ENCODE measurements at regions not wholly inside any gene's neighbourhood (a gene's known extent, or its start where the extent isn't known, plus 50 kb on each side); places are given as distances from the start of the nearest gene placed in this dataset.

- TF ChIP-seq CTCF (IDR thresholded peaks at IDR 0.05; ENCODE audit: poor library complexity, severe bottlenecking) = no peak
- DNase-seq (ENCODE audit: low spot score) = no peak
Observed at GRCh38 chr12:88775742-88776151, 195.5 kb upstream of the KITLG start.

GRCh38 chr12:88767699-88768098, 187.4 kb upstream of the KITLG start:
- TF ChIP-seq CTCF (IDR thresholded peaks at IDR 0.05; ENCODE audit: poor library complexity, severe bottlenecking) = no peak
- Histone ChIP-seq H3K27ac (ENCODE audit: poor library complexity, severe bottlenecking) (no peak overlapping the region), H3K9me3 (ENCODE audit: severe bottlenecking) (no peaks in the 10 kb centered on the region), H3K27me3 (ENCODE audit: insufficient read depth, poor library complexity, severe bottlenecking) (no peaks in the 10 kb centered on the region), H3K36me3 (ENCODE audit: low read depth) (no peaks in the 10 kb centered on the region), H3K4me3 (ENCODE audit: severe bottlenecking) (no peak overlapping the region), H3K4me1 (ENCODE audit: insufficient read depth, poor library complexity, severe bottlenecking) (no peaks in the 10 kb centered on the region)
- ATAC-seq (ENCODE audit: low read depth) = no peak
- DNase-seq (ENCODE audit: low spot score) = no peak

More at GRCh38 chr12:88775742-88776151, 195.5 kb upstream of the KITLG start:
- Histone ChIP-seq H3K9me3 (ENCODE audit: severe bottlenecking) (no peaks in the 10 kb centered on the region), H3K27ac (ENCODE audit: poor library complexity, severe bottlenecking) (no peak overlapping the region), H3K4me3 (ENCODE audit: severe bottlenecking) (no peak overlapping the region), H3K36me3 (ENCODE audit: low read depth) (no peaks in the 10 kb centered on the region), H3K27me3 (ENCODE audit: insufficient read depth, poor library complexity, severe bottlenecking) (no peaks in the 10 kb centered on the region), H3K4me1 (ENCODE audit: insufficient read depth, poor library complexity, severe bottlenecking) (no peaks in the 10 kb centered on the region)
- ATAC-seq (ENCODE audit: low read depth) = no peak

GRCh38 chr12:88764781-88765480, 184.7 kb upstream of the KITLG start:
- Histone ChIP-seq H3K9me3 (ENCODE audit: severe bottlenecking) (no peaks in the 10 kb centered on the region), H3K4me1 (ENCODE audit: insufficient read depth, poor library complexity, severe bottlenecking) (no peaks in the 10 kb centered on the region), H3K36me3 (ENCODE audit: low read depth) (no peaks in the 10 kb centered on the region), H3K27ac (ENCODE audit: poor library complexity, severe bottlenecking) (no peak overlapping the region), H3K27me3 (ENCODE audit: insufficient read depth, poor library complexity, severe bottlenecking) (no peaks in the 10 kb centered on the region), H3K4me3 (ENCODE audit: severe bottlenecking) (no peak overlapping the region)
- TF ChIP-seq CTCF (IDR thresholded peaks at IDR 0.05; ENCODE audit: poor library complexity, severe bottlenecking) = no peak
- no peak for ATAC-seq (ENCODE audit: low read depth)
- no peak for DNase-seq (ENCODE audit: low spot score)

GRCh38 chr12:88763536-88764100, 183.3 kb upstream of the KITLG start:
- H3K4me1 ChIP-seq (ENCODE audit: insufficient read depth, poor library complexity, severe bottlenecking) = no peaks in the 10 kb centered on the region
- H3K4me3 ChIP-seq (ENCODE audit: severe bottlenecking) = no peak overlapping the region
- no peaks in the 10 kb centered on the region for H3K36me3 ChIP-seq (ENCODE audit: low read depth)
- H3K27me3 ChIP-seq (ENCODE audit: insufficient read depth, poor library complexity, severe bottlenecking) = no peaks in the 10 kb centered on the region
- ATAC-seq (ENCODE audit: low read depth) (peak; percentile 66), DNase-seq (ENCODE audit: low spot score) (no peak)
- no peak overlapping the region for H3K27ac ChIP-seq (ENCODE audit: poor library complexity, severe bottlenecking)
- TF ChIP-seq CTCF (IDR thresholded peaks at IDR 0.05; ENCODE audit: poor library complexity, severe bottlenecking) = no peak
- H3K9me3 ChIP-seq (ENCODE audit: severe bottlenecking) = no peaks in the 10 kb centered on the region

- H3K4me3 ChIP-seq (ENCODE audit: severe bottlenecking) = no peak overlapping the region
- H3K27me3 ChIP-seq (ENCODE audit: insufficient read depth, poor library complexity, severe bottlenecking) = no peaks in the 10 kb centered on the region
- ATAC-seq (ENCODE audit: low read depth) (no peak), DNase-seq (ENCODE audit: low spot score) (no peak)
- no peaks in the 10 kb centered on the region for H3K9me3 ChIP-seq (ENCODE audit: severe bottlenecking)
- H3K36me3 ChIP-seq (ENCODE audit: low read depth) = no peaks in the 10 kb centered on the region
- H3K27ac ChIP-seq (ENCODE audit: poor library complexity, severe bottlenecking) = no peak overlapping the region
- TF ChIP-seq CTCF (IDR thresholded peaks at IDR 0.05; ENCODE audit: poor library complexity, severe bottlenecking) = no peak
- H3K4me1 ChIP-seq (ENCODE audit: insufficient read depth, poor library complexity, severe bottlenecking) = no peaks in the 10 kb centered on the region
Observed at GRCh38 chr12:88758176-88758575, 177.9 kb upstream of the KITLG start.
